Left lung (tissue), 4 donors: ENCODE measurements at regions not wholly inside any gene's neighbourhood (a gene's known extent, or its start where the extent isn't known, plus 50 kb on each side); places are given as distances from the start of the nearest gene placed in this dataset.

Experiments
- ATAC-seq: fragments of 200-7000 bp; cut with Tn5 transposase; one replicate; pipeline ENCODE4 v1.9.1; 2020; ENCODE audit warnings: moderate library complexity
- DNase-seq, 4 donors: peaks; one replicate each; pipeline ENCODE4 v3.0.0-alpha.2; 2013 to 2020
- H3K27ac ChIP-seq, 2 donors: fragments of 200-600 bp; sonication (generic) in 1 of 2; one replicate each; pipeline versions ENCODE4 v1.5.0 to v1.8.0; 2020 to 2021
- H3K27me3 ChIP-seq, 2 donors: fragments of 200-600 bp; sonication (generic) in 1 of 2; one replicate each; pipeline versions ENCODE4 v1.5.0 to v1.8.0; 2020 to 2021
- H3K36me3 ChIP-seq, 2 donors: fragments of 200-600 bp; sonication (generic) in 1 of 2; one replicate each; pipeline versions ENCODE4 v1.5.0 to v1.8.0; 2020 to 2021
- H3K4me1 ChIP-seq, 2 donors: fragments of 200-600 bp; one replicate each; pipeline ENCODE4 v1.8.0; 2021
- H3K4me3 ChIP-seq, 2 donors: fragments of 200-600 bp; sonication (generic) in 1 of 2; one replicate each; pipeline versions ENCODE4 v1.5.0 to v1.8.0; 2020 to 2021; ENCODE audit warnings: mild to moderate bottlenecking in 1 of 2
- H3K9me3 ChIP-seq, 2 donors: fragments of 200-600 bp; sonication (generic) in 1 of 2; one replicate each; pipeline versions ENCODE4 v1.5.0 to v1.8.0; 2020 to 2021
- CTCF ChIP-seq, 2 donors: fragments of 200-600 bp; sonication (generic) in 1 of 2; IDR thresholded peaks; one replicate each; pipeline versions ENCODE4 v1.5.0 to v1.8.0; 2021; ENCODE audit warnings: antibody characterized with exemption in 2 of 2
- intact Hi-C, 2 donors: fragments of 100-400 bp; cut with DNase I; formaldehyde crosslinking; loops; one replicate each; pipeline versions ENCODE4 v1.11.2 to v1.14.2; 2022
- donor health status: DM: no; HTN: yes; CAD: no.
- donor health status: DM: no; HTN: no; CAD: no.

- intact Hi-C loops, result no loop called here
- DNase-seq, result no peak
- no peak for TF ChIP-seq CTCF (IDR thresholded peaks at IDR 0.05)
- Histone ChIP-seq H3K36me3 (no peaks in the 10 kb centered on the region), H3K4me3 (no peak overlapping the region), H3K9me3 (peaks cover 0 to 4% of the 10 kb centered on the region in 2 donors), H3K27ac (no peak overlapping the region), H3K4me1 (no peaks in the 10 kb centered on the region), H3K27me3 (no peaks in the 10 kb centered on the region)
- no peak for ATAC-seq
Measured at GRCh38 chr7:52309631-52310030, 725.8 kb upstream of the POM121L12 start.

DNA sequence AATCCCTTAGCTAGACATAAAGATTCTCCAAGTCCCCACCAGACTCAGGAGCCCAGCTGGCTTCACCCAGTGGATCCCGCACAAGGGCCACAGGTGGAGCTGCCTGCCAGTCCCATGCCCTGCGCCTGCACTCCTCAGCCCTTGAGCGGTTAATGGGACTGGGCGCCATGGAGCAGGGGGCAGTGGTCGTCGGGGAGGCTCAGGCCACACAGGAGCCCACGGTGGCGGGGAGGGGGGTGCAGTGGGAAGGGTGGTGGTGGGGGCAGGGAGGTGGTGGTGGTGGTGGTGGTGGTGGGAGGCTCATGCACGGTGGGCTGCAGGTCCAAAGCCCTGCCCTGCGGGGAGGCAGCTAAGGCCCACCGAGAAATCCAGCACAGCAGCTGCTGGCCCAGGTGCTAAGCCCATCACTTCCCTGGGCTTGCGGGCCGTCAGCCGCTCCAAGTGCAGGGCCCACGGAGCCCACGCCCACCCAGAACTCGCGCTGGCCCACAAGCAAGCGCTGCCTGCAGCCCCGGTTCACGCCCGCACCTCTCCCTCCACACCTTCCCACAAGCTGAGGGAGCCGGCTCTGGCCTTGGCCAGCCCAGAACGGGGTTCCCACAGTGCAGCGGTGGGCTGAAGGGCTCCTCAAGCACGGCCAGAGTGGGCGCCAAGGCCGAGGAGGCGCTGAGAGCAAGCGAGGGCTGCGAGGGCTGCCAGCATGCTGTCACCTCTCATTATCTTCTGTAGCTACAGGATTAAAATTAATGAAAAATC, 732.5 kb upstream of the POM121L12 start:
- Histone ChIP-seq H3K27ac (no peak overlapping the region), H3K4me1 (no peaks in the 10 kb centered on the region), H3K36me3 (no peaks in the 10 kb centered on the region), H3K9me3 (peaks cover 0 to 2% of the 10 kb centered on the region in 2 donors), H3K4me3 (no peak overlapping the region), H3K27me3 (no peaks in the 10 kb centered on the region)
- intact Hi-C loops, result no loop called here
- peak in 1 of 4 donors; percentile 73 for DNase-seq
- ATAC-seq, result no peak
- no peak for TF ChIP-seq CTCF (IDR thresholded peaks at IDR 0.05)

- no peak overlapping the region for H3K4me3 ChIP-seq
- H3K27me3 ChIP-seq, result no peaks in the 10 kb centered on the region
- intact Hi-C loops, result no loop called here
- DNase-seq (no peak), ATAC-seq (no peak)
- peaks cover 0 to 18% of the 10 kb centered on the region in 2 donors for H3K9me3 ChIP-seq
- H3K4me1 ChIP-seq, result no peaks in the 10 kb centered on the region
- no peaks in the 10 kb centered on the region for H3K36me3 ChIP-seq
- no peak overlapping the region for H3K27ac ChIP-seq
- TF ChIP-seq CTCF (IDR thresholded peaks at IDR 0.05), result no peak
Measured at GRCh38 chr7:52297128-52297527, 738.3 kb upstream of the POM121L12 start.

GRCh38 chr7:52294942-52295341, 740.5 kb upstream of the POM121L12 start:
- no peak overlapping the region for H3K27ac ChIP-seq
- no peak for TF ChIP-seq CTCF (IDR thresholded peaks at IDR 0.05)
- H3K4me1 ChIP-seq, result no peaks in the 10 kb centered on the region
- no peak for ATAC-seq
- H3K27me3 ChIP-seq, result no peaks in the 10 kb centered on the region
- DNase-seq, result no peak
- H3K36me3 ChIP-seq, result no peaks in the 10 kb centered on the region
- intact Hi-C loops, result no loop called here
- H3K9me3 ChIP-seq, result peaks cover 0 to 18% of the 10 kb centered on the region in 2 donors
- H3K4me3 ChIP-seq, result no peak overlapping the region

DNA sequence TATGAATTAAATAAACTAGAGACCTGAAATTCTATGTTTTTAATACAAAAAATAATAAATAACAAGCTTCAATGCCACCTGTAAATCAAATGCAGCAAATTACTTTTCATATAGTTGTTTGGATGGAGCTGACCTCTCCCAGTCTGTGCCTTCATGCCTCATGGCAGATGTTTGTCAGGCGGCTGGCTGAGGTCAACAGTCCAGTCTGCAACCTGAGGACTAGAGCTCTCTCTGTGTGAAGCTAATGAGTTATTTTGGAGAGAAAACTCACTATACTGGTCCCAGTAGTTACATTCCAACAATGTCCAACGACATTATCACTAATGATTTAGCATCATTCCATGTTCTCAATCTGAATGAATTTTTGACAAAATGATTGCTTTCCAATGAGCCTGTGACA, 746.2 kb upstream of the POM121L12 start:
- Histone ChIP-seq H3K9me3 (no peaks in the 10 kb centered on the region), H3K36me3 (no peaks in the 10 kb centered on the region), H3K27me3 (no peaks in the 10 kb centered on the region), H3K4me1 (no peaks in the 10 kb centered on the region), H3K27ac (no peak overlapping the region), H3K4me3 (no peak overlapping the region)
- intact Hi-C loops, result no loop called here
- ATAC-seq (no peak), DNase-seq (no peak)
- no peak for TF ChIP-seq CTCF (IDR thresholded peaks at IDR 0.05)
